ENCODE measurements at regions not wholly inside any gene's neighbourhood (a gene's known extent, or its start where the extent isn't known, plus 50 kb on each side); places are given as distances from the start of the nearest gene placed in this dataset.

GRCh38 chr5:68653471-68653870, 437.9 kb downstream of the PIK3R1 start:
- no peak for TF ChIP-seq CTCF (IDR thresholded peaks at IDR 0.05)
- TF ChIP-seq POLR2A (IDR thresholded peaks at IDR 0.05), result no peak

Measured in lower leg skin (tissue), 3 donors.